H54 (cell line): ENCODE measurements at regions not wholly inside any gene's neighbourhood (a gene's known extent, or its start where the extent isn't known, plus 50 kb on each side); places are given as distances from the start of the nearest gene placed in this dataset.
A peak's percentile ranks its signal among the peaks of the same experiment; 100 is the strongest.

Experiments
- DNase-seq: peaks from one replicate; pipeline ENCODE4 v3.0.0; 2011; ENCODE audit warnings: low spot score, mixed read lengths; ENCODE audit not compliant: insufficient read length
- FAIRE-seq: peaks from 3 replicates; lab custom pipeline; 2011; peaks lifted over from hg19 to GRCh38; lab: Jason Lieb, UNC
- POLR2A ChIP-seq: IDR thresholded peaks from 2 replicates; pipeline ENCODE4 v1.6.1; 2011; ENCODE audit warnings: low read depth, mild to moderate bottlenecking, low read length

GRCh38 chr11:92882828-92883611, 86.4 kb upstream of the MTNR1B start:
- no peak for TF ChIP-seq POLR2A
- FAIRE-seq (no peak), DNase-seq (no peak)

GRCh38 chr11:92885600-92885999, 83.9 kb upstream of the MTNR1B start:
- TF ChIP-seq POLR2A: no peak
- DNase-seq: no peak
- FAIRE-seq: no peak

GRCh38 chr11:92886243-92886905, 83.1 kb upstream of the MTNR1B start:
- no peak for FAIRE-seq

GRCh38 chr11:92888696-92889095, 80.8 kb upstream of the MTNR1B start:
- FAIRE-seq (no peak), DNase-seq (no peak)
- no peak for TF ChIP-seq POLR2A

More at GRCh38 chr11:92886243-92886905, 83.1 kb upstream of the MTNR1B start:
- DNase-seq: peak; percentile 26
- TF ChIP-seq POLR2A: no peak

GRCh38 chr11:92890846-92891245, 78.6 kb upstream of the MTNR1B start:
- TF ChIP-seq POLR2A: no peak
- FAIRE-seq (no peak), DNase-seq (no peak)

- no peak for DNase-seq
- TF ChIP-seq POLR2A: no peak
- no peak for FAIRE-seq
Measured at GRCh38 chr11:92892802-92893684, 76.4 kb upstream of the MTNR1B start.

- no peak for FAIRE-seq
- no peak for DNase-seq
- TF ChIP-seq POLR2A: no peak
Measured at GRCh38 chr11:92894197-92894596, 75.3 kb upstream of the MTNR1B start.

- no peak for DNase-seq
- TF ChIP-seq POLR2A: no peak
- no peak for FAIRE-seq
Measured at GRCh38 chr11:92897487-92897886, 72.0 kb upstream of the MTNR1B start.

- TF ChIP-seq POLR2A: no peak
- no peak for FAIRE-seq
- no peak for DNase-seq
Measured at GRCh38 chr11:92902417-92902816, 67.0 kb upstream of the MTNR1B start.

- DNase-seq: no peak
- no peak for TF ChIP-seq POLR2A
- no peak for FAIRE-seq
Measured at GRCh38 chr11:92907671-92908070, 61.8 kb upstream of the MTNR1B start.

- no peak for FAIRE-seq
- no peak for DNase-seq
- TF ChIP-seq POLR2A: no peak
Measured at GRCh38 chr11:92909214-92909613, 60.2 kb upstream of the MTNR1B start.

- DNase-seq: no peak
- FAIRE-seq: no peak
- TF ChIP-seq POLR2A: no peak
Measured at GRCh38 chr11:92911478-92911877, 58.0 kb upstream of the MTNR1B start.

- no peak for TF ChIP-seq POLR2A
- FAIRE-seq (no peak), DNase-seq (no peak)
Measured at GRCh38 chr11:92915551-92915950, 53.9 kb upstream of the MTNR1B start.

GRCh38 chr11:92916299-92916698, 53.2 kb upstream of the MTNR1B start:
- FAIRE-seq (no peak), DNase-seq (no peak)
- no peak for TF ChIP-seq POLR2A
